H9 (cell line): ENCODE measurements at regions not wholly inside any gene's neighbourhood (a gene's known extent, or its start where the extent isn't known, plus 50 kb on each side); places are given as distances from the start of the nearest gene placed in this dataset.

Experiments used
- DNase-seq: peaks from one replicate; pipeline ENCODE4 v3.0.0-alpha.2; 2017
- H2AFZ ChIP-seq: one replicate; pipeline ENCODE4 v1.6.1; 2013; ENCODE audit warnings: mild to moderate bottlenecking, low read length, control low read depth, moderate library complexity
- H2AK5ac ChIP-seq: 2 replicates; pipeline ENCODE4 v1.6.1; 2013; ENCODE audit warnings: low read length, control low read depth, mixed read lengths; ENCODE audit not compliant: insufficient read length
- H2BK120ac ChIP-seq: one replicate; pipeline ENCODE4 v1.6.1; 2013; ENCODE audit warnings: low read depth, mild to moderate bottlenecking, low read length, control low read depth, inconsistent platforms; ENCODE audit not compliant: poor library complexity, severe bottlenecking
- H2BK12ac ChIP-seq: 2 replicates; pipeline ENCODE4 v1.6.1; 2013; ENCODE audit warnings: low read length, control low read depth, mixed read lengths, low read depth; ENCODE audit not compliant: insufficient read length
- H2BK15ac ChIP-seq: 2 replicates; pipeline ENCODE4 v1.6.1; 2013; ENCODE audit warnings: low read depth, low read length, control low read depth
- H2BK20ac ChIP-seq: one replicate; pipeline ENCODE4 v1.6.1; 2013; ENCODE audit warnings: low read depth, mild to moderate bottlenecking, low read length, control low read depth, inconsistent platforms; ENCODE audit not compliant: poor library complexity, severe bottlenecking
- H2BK5ac ChIP-seq: 2 replicates; pipeline ENCODE4 v1.6.1; 2013; ENCODE audit warnings: low read length, control low read depth, mixed read lengths; ENCODE audit not compliant: insufficient read length
- H3K14ac ChIP-seq: 2 replicates; pipeline ENCODE4 v1.6.1; 2013; ENCODE audit warnings: low read length, control low read depth; ENCODE audit not compliant: insufficient read depth
- H3K18ac ChIP-seq: 2 replicates; pipeline ENCODE4 v1.6.1; 2013; ENCODE audit warnings: low read depth, mild to moderate bottlenecking, mixed read lengths, low read length, control low read depth; ENCODE audit not compliant: insufficient read length
- H3K23ac ChIP-seq: 2 replicates; pipeline ENCODE4 v1.6.1; 2013; ENCODE audit warnings: low read length, control low read depth, mixed read lengths, low read depth; ENCODE audit not compliant: insufficient read length
- H3K23me2 ChIP-seq: 2 replicates; pipeline ENCODE4 v1.6.1; 2013; ENCODE audit warnings: low read depth, mild to moderate bottlenecking, mixed read lengths, low read length, control low read depth; ENCODE audit not compliant: insufficient read length, poor library complexity, severe bottlenecking
- H3K27ac ChIP-seq: 2 replicates; pipeline ENCODE4 v1.5.1; 2013; ENCODE audit warnings: low read length, control low read depth, mixed read lengths, low read depth; ENCODE audit not compliant: insufficient read length
- H3K27me3 ChIP-seq: 2 replicates; pipeline ENCODE4 v1.6.1; 2013; ENCODE audit warnings: low read length, control low read depth, inconsistent platforms; ENCODE audit not compliant: insufficient read depth
- H3K4ac ChIP-seq: 2 replicates; pipeline ENCODE4 v1.6.1; 2013; ENCODE audit warnings: low read depth, mild to moderate bottlenecking, control low read depth, inconsistent platforms, low read length, moderate library complexity
- H3K4me1 ChIP-seq: 2 replicates; pipeline ENCODE4 v1.6.1; 2013; ENCODE audit warnings: low read length, control low read depth, inconsistent platforms; ENCODE audit not compliant: insufficient read depth
- H3K4me2 ChIP-seq: 2 replicates; pipeline ENCODE4 v1.6.1; 2013; ENCODE audit warnings: low read length, control low read depth, mixed read lengths; ENCODE audit not compliant: insufficient read length, insufficient read depth
- H3K56ac ChIP-seq: 2 replicates; pipeline ENCODE4 v1.6.1; 2013; ENCODE audit warnings: low read depth, mild to moderate bottlenecking, mixed read lengths, low read length, control low read depth; ENCODE audit not compliant: insufficient read length
- H3K79me1 ChIP-seq: 2 replicates; pipeline ENCODE4 v1.6.1; 2013; ENCODE audit warnings: low read depth, mild to moderate bottlenecking, moderate library complexity, low read length, control low read depth, inconsistent platforms; ENCODE audit not compliant: insufficient read depth, poor library complexity, severe bottlenecking
- H3K79me2 ChIP-seq: 2 replicates; pipeline ENCODE4 v1.6.1; 2013; ENCODE audit warnings: low read length, control low read depth, inconsistent platforms; ENCODE audit not compliant: insufficient read depth
- H3K9ac ChIP-seq: 2 replicates; pipeline ENCODE4 v1.6.1; 2013; ENCODE audit warnings: low read length, control low read depth, mixed read lengths; ENCODE audit not compliant: insufficient read length; ENCODE audit errors: extremely low read depth
- H3K9me3 ChIP-seq: one replicate; pipeline ENCODE4 v1.6.1; 2013; ENCODE audit warnings: low read depth, low read length, inconsistent platforms; ENCODE audit not compliant: control insufficient read depth
- H3T11ph ChIP-seq: one replicate; pipeline ENCODE4 v1.6.1; 2013; ENCODE audit warnings: mild to moderate bottlenecking, low read length, control low read depth, inconsistent platforms
- H4K20me1 ChIP-seq: one replicate; pipeline ENCODE4 v1.6.1; 2013; ENCODE audit not compliant: control insufficient read depth, insufficient read length, insufficient read depth
- H4K5ac ChIP-seq: 2 replicates; pipeline ENCODE4 v1.6.1; 2013; ENCODE audit warnings: low read depth, mild to moderate bottlenecking, mixed read lengths, low read length, control low read depth; ENCODE audit not compliant: insufficient read length
- H4K8ac ChIP-seq: replicated peaks from 2 replicates; pipeline ENCODE4 v1.6.1; 2013; ENCODE audit warnings: low read length, control low read depth, mixed read lengths, low read depth; ENCODE audit not compliant: insufficient read length
- H4K91ac ChIP-seq: 2 replicates; pipeline ENCODE4 v1.6.1; 2013; ENCODE audit warnings: low read depth, mild to moderate bottlenecking, moderate library complexity, mixed read lengths, low read length, control low read depth; ENCODE audit not compliant: insufficient read length
- H3K27ac Mint-ChIP-seq, 3 experiments: 2 replicates in 2 of 3; 3 replicates in 1 of 3; pipeline ENCODE4 v1.8.0; 2020 to 2021; ENCODE audit warnings: mixed read lengths in 3 of 3, mild to moderate bottlenecking in 1 of 3, moderate library complexity in 1 of 3
- H3K27me3 Mint-ChIP-seq: 2 replicates; pipeline ENCODE4 v1.8.0; 2021; ENCODE audit warnings: low read depth, mild to moderate bottlenecking, moderate library complexity, mixed read lengths
- H3K36me3 Mint-ChIP-seq, 3 experiments: 2 replicates in 2 of 3; 3 replicates in 1 of 3; pipeline ENCODE4 v1.8.0; 2020 to 2021; ENCODE audit warnings: low read depth in 3 of 3, mixed read lengths in 3 of 3; ENCODE audit not compliant: insufficient read depth in 1 of 3
- H3K4me1 Mint-ChIP-seq, 2 experiments: 2 replicates each; pipeline ENCODE4 v1.8.0; 2020; ENCODE audit warnings: mixed read lengths in 2 of 2
- H3K4me3 Mint-ChIP-seq, 2 experiments: 2 replicates in 1 of 2; 3 replicates in 1 of 2; pipeline ENCODE4 v1.8.0; 2020 to 2021; ENCODE audit warnings: mild to moderate bottlenecking in 2 of 2, mixed read lengths in 2 of 2, moderate library complexity in 1 of 2
- H3K9me3 Mint-ChIP-seq, 2 experiments: 2 replicates in 1 of 2; 3 replicates in 1 of 2; pipeline ENCODE4 v1.8.0; 2020; ENCODE audit warnings: mild to moderate bottlenecking in 2 of 2, mixed read lengths in 2 of 2, moderate library complexity in 1 of 2
- CTCF ChIP-seq: fragments of 200-600 bp; sonication (generic); conservative IDR thresholded peaks from 3 replicates; pipeline ENCODE4 v1.8.0; 2021; ENCODE audit warnings: antibody characterized with exemption, mild to moderate bottlenecking
- WGBS: extraction: QIAGEN DNeasy Blood & Tissue Kit; methylation state at CpG from one replicate; pipeline ENCODE4 v1.1.7; 2013; ENCODE audit warnings: missing lambda C conversion rate, low lambda C conversion rate, mixed read lengths; ENCODE audit not compliant: insufficient read length; ENCODE audit errors: extremely low coverage; 5-methylcytosine and 5-hydroxymethylcytosine counted together

DNA sequence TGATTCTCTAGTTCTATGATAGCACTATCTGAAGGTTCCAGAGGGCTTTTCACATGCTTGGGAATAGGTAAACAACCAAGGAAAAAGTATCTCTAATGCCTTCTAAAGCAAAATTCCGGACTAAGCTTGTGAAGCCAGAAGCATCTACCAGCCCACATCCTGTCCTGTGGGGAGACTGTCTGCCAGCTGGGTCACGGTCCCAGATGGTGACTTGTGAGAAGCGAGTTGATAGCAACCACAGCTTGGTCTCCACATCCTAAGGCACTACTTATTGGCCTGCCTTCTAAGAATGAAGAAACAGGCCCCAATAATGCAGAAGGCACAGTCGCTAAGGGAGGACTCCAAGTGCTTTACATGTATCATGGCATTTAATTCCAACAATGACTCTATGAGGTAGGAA, 184.1 kb upstream of the ADRA1B start:
- Histone ChIP-seq H3K9me3 (no peaks in the 10 kb centered on the region), H2BK12ac (no peak overlapping the region), H3K79me2 (no peaks in the 10 kb centered on the region), H2BK15ac (no peak overlapping the region), H3K27ac (no peak overlapping the region), H3K18ac (no peak overlapping the region), H4K91ac (no peak overlapping the region), H3K79me1 (no peaks in the 10 kb centered on the region), H4K5ac (no peak overlapping the region), H2BK120ac (no peak overlapping the region), H3K14ac (no peak overlapping the region), H4K20me1 (no peaks in the 10 kb centered on the region), H3T11ph (no peak overlapping the region), H2AK5ac (no peak overlapping the region), H2BK5ac (no peak overlapping the region), H4K8ac (no peak overlapping the region), H3K27me3 (no peaks in the 10 kb centered on the region), H2AFZ (no peak overlapping the region), H3K4ac (no peak overlapping the region), H3K4me2 (no peak overlapping the region), H3K23ac (peak overlapping the region; percentile 57), H2BK20ac (no peak overlapping the region), H3K23me2 (no peaks in the 10 kb centered on the region), H3K56ac (no peak overlapping the region), H3K9ac (no peak overlapping the region), H3K4me1 (no peaks in the 10 kb centered on the region)
- Mint-ChIP-seq H3K9me3 (no peaks in the 10 kb centered on the region), H3K4me3 (no peak overlapping the region), H3K27ac (no peak overlapping the region), H3K36me3 (no peaks in the 10 kb centered on the region), H3K4me1 (no peaks in the 10 kb centered on the region), H3K27me3 (no peaks in the 10 kb centered on the region; the same call in 1 of the 2 replicates)
- no peak for DNase-seq
- TF ChIP-seq CTCF = no peak
- WGBS = no CpG with 5 or more reads among the region's 4 CpGs
